Thoracic aorta (tissue), 2 donors: ENCODE measurements at regions not wholly inside any gene's neighbourhood (a gene's known extent, or its start where the extent isn't known, plus 50 kb on each side); places are given as distances from the start of the nearest gene placed in this dataset.
"Not testable (repeated sequence)": the region's sequence is repeated elsewhere in the genome, so short reads cannot be mapped to it uniquely, and the experiment has no call there.

Experiments used
- ATAC-seq: fragments of 150-250 bp; one replicate; pipeline ENCODE4 v1.8.0; 2017; ENCODE audit warnings: low read depth; ENCODE audit not compliant: insufficient number of reproducible peaks, low FRiP score
- DNase-seq: peaks from one replicate; pipeline ENCODE4 v3.0.0-alpha.2; 2020; ENCODE audit warnings: low spot score
- H3K27ac ChIP-seq, 2 donors: fragments of 200-600 bp; sonication (generic); 1 replicate in 1 of 2; 2 replicates in 1 of 2; pipeline ENCODE4 v1.5.1; 2016; ENCODE audit warnings: mild to moderate bottlenecking in 2 of 2, moderate library complexity in 2 of 2
- H3K27me3 ChIP-seq: fragments of 200-600 bp; sonication (generic); replicated peaks from 2 replicates; pipeline ENCODE4 v1.6.0; 2016; ENCODE audit warnings: mild to moderate bottlenecking; ENCODE audit not compliant: insufficient read depth
- H3K36me3 ChIP-seq: fragments of 200-600 bp; sonication (generic); one replicate; pipeline ENCODE4 v1.5.1; 2016
- H3K4me1 ChIP-seq, 2 donors: fragments of 200-600 bp; sonication (generic); 1 replicate in 1 of 2; 2 replicates in 1 of 2; pipeline versions ENCODE4 v1.5.1 to v1.6.0; 2016; ENCODE audit warnings: low read depth in 2 of 2, mild to moderate bottlenecking in 1 of 2; ENCODE audit not compliant: control insufficient read depth in 1 of 2
- H3K4me3 ChIP-seq: fragments of 200-600 bp; sonication (generic); 2 replicates; pipeline ENCODE4 v1.5.1; 2016; ENCODE audit warnings: mild to moderate bottlenecking
- H3K9me3 ChIP-seq: fragments of 200-600 bp; sonication (generic); 2 replicates; pipeline ENCODE4 v1.5.1; 2016
- CTCF ChIP-seq: fragments of 200-600 bp; sonication (generic); IDR thresholded peaks from one replicate; pipeline ENCODE4 v1.5.1; 2019; ENCODE audit warnings: antibody characterized with exemption

- no peak overlapping the region for H3K4me3 ChIP-seq
- ATAC-seq (no peak), DNase-seq (no peak)
- no peak for TF ChIP-seq CTCF
- no peaks in the 10 kb centered on the region for H3K27me3 ChIP-seq
- H3K9me3 ChIP-seq = no peaks in the 10 kb centered on the region
- H3K27ac ChIP-seq = no peak overlapping the region
- H3K36me3 ChIP-seq = no peaks in the 10 kb centered on the region
- H3K4me1 ChIP-seq = no peaks in the 10 kb centered on the region
These were observed 121.0 kb upstream of the ATXN1 start for GRCh38 chr6:16882230-16882629.

GRCh38 chr6:16876852-16877251 lies 115.6 kb upstream of the ATXN1 start:
- H3K4me3 ChIP-seq, H3K4me1 ChIP-seq, H3K27me3 ChIP-seq, DNase-seq, H3K27ac ChIP-seq, ATAC-seq, H3K36me3 ChIP-seq, H3K9me3 ChIP-seq: not testable (repeated sequence)

GRCh38 chr6:16876201-16876600 lies 114.9 kb upstream of the ATXN1 start:
- no peaks in the 10 kb centered on the region for H3K27me3 ChIP-seq
- ATAC-seq = no peak

DNA sequence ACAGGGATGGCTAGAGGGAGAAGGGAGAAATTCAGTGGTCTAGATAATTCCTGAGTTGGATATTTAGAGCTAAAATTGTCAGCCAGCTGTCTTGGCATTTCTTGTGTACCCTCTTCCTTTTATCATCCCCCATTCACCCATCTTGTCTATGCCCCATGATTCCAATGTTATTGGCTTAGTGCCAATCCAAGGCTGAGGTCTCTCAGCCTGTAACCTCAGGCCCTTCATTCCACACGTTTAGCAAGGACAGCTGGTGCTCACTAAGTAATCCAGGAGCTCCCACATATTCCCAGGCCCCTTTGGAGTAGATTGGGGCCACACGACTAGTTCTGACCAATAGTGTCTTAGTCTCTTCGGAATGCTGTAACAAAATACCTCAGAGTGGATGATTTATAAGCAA lies 112.4 kb upstream of the ATXN1 start:
- ATAC-seq = no peak
- TF ChIP-seq CTCF = no peak
- no peaks in the 10 kb centered on the region for H3K36me3 ChIP-seq

More at GRCh38 chr6:16876201-16876600, 114.9 kb upstream of the ATXN1 start:
- no peak for TF ChIP-seq CTCF
- DNase-seq = no peak
- H3K4me1 ChIP-seq = no peaks in the 10 kb centered on the region
- no peaks in the 10 kb centered on the region for H3K36me3 ChIP-seq
- H3K27ac ChIP-seq = no peak overlapping the region
- H3K9me3 ChIP-seq = no peaks in the 10 kb centered on the region
- H3K4me3 ChIP-seq = no peak overlapping the region

GRCh38 chr6:16872543-16873235 lies 111.4 kb upstream of the ATXN1 start:
- Histone ChIP-seq H3K4me3 (no peak overlapping the region), H3K36me3 (no peaks in the 10 kb centered on the region), H3K9me3 (no peaks in the 10 kb centered on the region), H3K27me3 (no peaks in the 10 kb centered on the region), H3K27ac (no peak overlapping the region), H3K4me1 (no peaks in the 10 kb centered on the region)
- TF ChIP-seq CTCF = no peak
- ATAC-seq (no peak), DNase-seq (no peak)

More for the DNA sequence above, 112.4 kb upstream of the ATXN1 start:
- Histone ChIP-seq H3K27me3 (no peaks in the 10 kb centered on the region), H3K9me3 (no peaks in the 10 kb centered on the region), H3K4me1 (no peaks in the 10 kb centered on the region), H3K27ac (no peak overlapping the region), H3K4me3 (no peak overlapping the region)
- no peak for DNase-seq

DNA sequence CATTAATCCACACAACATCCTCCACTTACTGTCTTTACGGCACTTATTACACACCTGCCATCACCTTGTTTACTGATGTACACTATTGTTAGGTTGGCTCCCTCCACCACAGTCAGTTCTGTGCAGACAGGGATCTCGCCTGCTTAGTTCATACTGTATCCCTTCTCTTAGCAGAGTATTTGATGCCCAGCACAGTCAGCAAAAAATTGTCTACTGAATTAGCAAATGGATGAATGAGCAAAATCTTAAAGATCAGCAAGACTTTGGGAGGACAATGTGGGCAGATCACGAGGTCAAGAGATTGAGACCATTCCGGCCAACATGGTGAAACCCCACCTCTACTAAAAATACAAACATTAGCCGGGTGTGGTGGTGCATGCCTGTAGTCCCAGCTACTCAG lies 109.8 kb upstream of the ATXN1 start:
- no peak for DNase-seq
- Histone ChIP-seq H3K4me1 (no peaks in the 10 kb centered on the region), H3K4me3 (no peak overlapping the region), H3K27me3 (no peaks in the 10 kb centered on the region), H3K9me3 (no peaks in the 10 kb centered on the region), H3K36me3 (no peaks in the 10 kb centered on the region), H3K27ac (no peak overlapping the region)
- TF ChIP-seq CTCF = no peak
- no peak for ATAC-seq
